Trophoblast cell (in vitro differentiated cells and primary cell): ENCODE measurements at regions not wholly inside any gene's neighbourhood (a gene's known extent, or its start where the extent isn't known, plus 50 kb on each side); places are given as distances from the start of the nearest gene placed in this dataset.

Experiments
- DNase-seq, 2 donors: peaks; one replicate each; pipeline ENCODE4 v3.0.0-alpha.2; 2016
- H2AFZ ChIP-seq: 2 replicates; pipeline ENCODE4 v1.6.1; 2013; ENCODE audit warnings: low read length, moderate library complexity, mild to moderate bottlenecking; ENCODE audit not compliant: insufficient read depth, poor library complexity
- H2AK5ac ChIP-seq: 2 replicates; pipeline ENCODE4 v1.6.1; 2013; ENCODE audit warnings: mild to moderate bottlenecking, low read length
- H2BK120ac ChIP-seq: 2 replicates; pipeline ENCODE4 v1.6.1; 2013; ENCODE audit warnings: low read length, mild to moderate bottlenecking, moderate library complexity; ENCODE audit not compliant: insufficient read depth, poor library complexity
- H2BK12ac ChIP-seq: 2 replicates; pipeline ENCODE4 v1.6.1; 2013; ENCODE audit warnings: mild to moderate bottlenecking, low read length, moderate library complexity
- H2BK5ac ChIP-seq: 2 replicates; pipeline ENCODE4 v1.6.1; 2013; ENCODE audit warnings: low read length, low read depth, moderate library complexity, mild to moderate bottlenecking; ENCODE audit not compliant: poor library complexity
- H3K14ac ChIP-seq: 2 replicates; pipeline ENCODE4 v1.6.1; 2013; ENCODE audit warnings: mild to moderate bottlenecking, low read length
- H3K18ac ChIP-seq: 2 replicates; pipeline ENCODE4 v1.6.1; 2013; ENCODE audit warnings: mild to moderate bottlenecking, low read length
- H3K23ac ChIP-seq: 2 replicates; pipeline ENCODE4 v1.6.1; 2013; ENCODE audit warnings: low read length
- H3K27ac ChIP-seq: 2 replicates; pipeline ENCODE4 v1.5.1; 2013; ENCODE audit warnings: low read depth, mild to moderate bottlenecking, inconsistent platforms, low read length, moderate library complexity
- H3K27me3 ChIP-seq: 2 replicates; pipeline ENCODE4 v1.6.1; 2013; ENCODE audit warnings: inconsistent platforms, mild to moderate bottlenecking, low read length, moderate library complexity; ENCODE audit not compliant: insufficient read depth
- H3K36me3 ChIP-seq, 2 experiments: 1 replicate in 1 of 2; 2 replicates in 1 of 2; pipeline ENCODE4 v1.6.1; 2013; ENCODE audit warnings: low read length in 2 of 2, mild to moderate bottlenecking in 2 of 2, moderate library complexity in 1 of 2; ENCODE audit not compliant: insufficient read depth in 2 of 2, control insufficient read depth in 1 of 2
- H3K4ac ChIP-seq: 2 replicates; pipeline ENCODE4 v1.6.1; 2013; ENCODE audit warnings: low read depth, mild to moderate bottlenecking, low read length, moderate library complexity
- H3K4me1 ChIP-seq, 2 experiments: 1 replicate in 1 of 2; 2 replicates in 1 of 2; pipeline ENCODE4 v1.6.1; 2013; ENCODE audit warnings: low read length in 2 of 2, mild to moderate bottlenecking in 2 of 2, moderate library complexity in 1 of 2; ENCODE audit not compliant: insufficient read depth in 2 of 2, control insufficient read depth in 1 of 2
- H3K4me2 ChIP-seq: 2 replicates; pipeline ENCODE4 v1.6.1; 2013; ENCODE audit warnings: inconsistent platforms, mild to moderate bottlenecking, low read length, moderate library complexity
- H3K4me3 ChIP-seq: 2 replicates; pipeline ENCODE4 v1.5.1; 2013; ENCODE audit warnings: mild to moderate bottlenecking, low read depth, low read length, inconsistent platforms
- H3K79me1 ChIP-seq: one replicate; pipeline ENCODE4 v1.6.1; 2013; ENCODE audit warnings: low read length
- H3K79me2 ChIP-seq: 2 replicates; pipeline ENCODE4 v1.6.1; 2013; ENCODE audit warnings: low read length, mild to moderate bottlenecking; ENCODE audit not compliant: control insufficient read depth, insufficient read depth, poor library complexity
- H3K9ac ChIP-seq: 2 replicates; pipeline ENCODE4 v1.6.1; 2013; ENCODE audit warnings: mild to moderate bottlenecking, low read length
- H3K9me3 ChIP-seq: 2 replicates; pipeline ENCODE4 v1.6.1; 2013; ENCODE audit warnings: low read depth, mild to moderate bottlenecking, control low read depth, inconsistent platforms, low read length; ENCODE audit not compliant: insufficient read depth
- H4K12ac ChIP-seq: 2 replicates; pipeline ENCODE4 v1.6.1; 2013; ENCODE audit warnings: low read depth, mild to moderate bottlenecking, low read length, moderate library complexity
- H4K8ac ChIP-seq: 2 replicates; pipeline ENCODE4 v1.6.1; 2013; ENCODE audit warnings: low read depth, mild to moderate bottlenecking, low read length, moderate library complexity
- H4K91ac ChIP-seq: one replicate; pipeline ENCODE4 v1.6.1; 2013; ENCODE audit warnings: low read depth, mild to moderate bottlenecking, low read length, moderate library complexity
- WGBS: extraction: QIAGEN DNeasy Blood & Tissue Kit; methylation state at CpG from one replicate; pipeline ENCODE4 v1.1.7; 2013; ENCODE audit warnings: missing lambda C conversion rate; ENCODE audit not compliant: insufficient read length, insufficient coverage; ENCODE audit errors: extremely low coverage; 5-methylcytosine and 5-hydroxymethylcytosine counted together

DNA sequence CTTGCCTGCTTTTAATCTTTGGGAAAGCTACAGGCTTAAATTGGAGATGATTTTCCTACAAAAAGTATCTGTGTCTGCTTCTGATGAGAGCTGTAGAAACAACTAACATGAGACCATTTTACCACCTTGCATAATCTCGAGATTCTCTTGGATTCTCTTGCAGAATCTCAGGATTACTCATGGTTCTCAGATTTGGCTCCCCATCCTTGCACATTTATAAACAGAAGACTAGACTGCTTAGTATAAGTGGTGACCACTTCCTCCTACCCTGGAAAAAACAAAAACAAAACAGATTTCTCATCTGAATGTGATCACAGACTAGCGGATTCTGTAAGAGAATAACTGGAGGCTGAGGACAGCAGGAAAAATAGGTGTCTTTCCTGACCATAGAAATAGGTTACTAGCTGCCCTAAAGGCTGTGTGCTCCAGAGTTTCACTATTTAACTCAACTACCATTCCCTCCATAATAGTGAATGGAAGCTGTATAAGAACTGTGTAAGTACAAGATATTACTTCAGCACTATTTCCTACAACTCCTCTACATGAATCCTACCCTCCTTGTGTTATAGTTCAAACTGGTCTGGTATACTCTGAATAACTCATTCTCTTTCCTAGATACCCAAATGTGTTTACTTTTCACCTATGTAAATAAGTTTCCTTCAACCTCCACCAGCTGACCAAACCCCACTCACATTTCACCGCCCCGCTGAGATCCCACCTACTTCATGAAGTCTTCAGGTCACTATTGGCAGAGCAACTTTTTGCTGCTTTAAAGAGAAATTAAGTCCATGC is 122.2 kb upstream of the C2CD4B start:
- Histone ChIP-seq H3K9me3 (no peaks in the 10 kb centered on the region), H3K4me2 (no peak overlapping the region), H3K36me3 (no peaks in the 10 kb centered on the region), H2BK120ac (no peak overlapping the region), H3K27ac (no peak overlapping the region), H4K12ac (no peak overlapping the region), H3K27me3 (no peaks in the 10 kb centered on the region), H3K14ac (no peak overlapping the region), H2BK5ac (no peak overlapping the region), H3K23ac (no peak overlapping the region), H3K79me2 (no peaks in the 10 kb centered on the region), H3K79me1 (no peaks in the 10 kb centered on the region), H3K9ac (no peak overlapping the region), H2BK12ac (no peak overlapping the region), H2AK5ac (no peak overlapping the region), H3K18ac (no peak overlapping the region), H3K4ac (no peak overlapping the region), H4K91ac (no peak overlapping the region), H3K4me3 (no peak overlapping the region), H3K4me1 (no peaks in the 10 kb centered on the region), H4K8ac (no peak overlapping the region), H2AFZ (no peak overlapping the region)
- no peak for DNase-seq
- no CpG with 5 or more reads among the region's 4 CpGs for WGBS

DNA sequence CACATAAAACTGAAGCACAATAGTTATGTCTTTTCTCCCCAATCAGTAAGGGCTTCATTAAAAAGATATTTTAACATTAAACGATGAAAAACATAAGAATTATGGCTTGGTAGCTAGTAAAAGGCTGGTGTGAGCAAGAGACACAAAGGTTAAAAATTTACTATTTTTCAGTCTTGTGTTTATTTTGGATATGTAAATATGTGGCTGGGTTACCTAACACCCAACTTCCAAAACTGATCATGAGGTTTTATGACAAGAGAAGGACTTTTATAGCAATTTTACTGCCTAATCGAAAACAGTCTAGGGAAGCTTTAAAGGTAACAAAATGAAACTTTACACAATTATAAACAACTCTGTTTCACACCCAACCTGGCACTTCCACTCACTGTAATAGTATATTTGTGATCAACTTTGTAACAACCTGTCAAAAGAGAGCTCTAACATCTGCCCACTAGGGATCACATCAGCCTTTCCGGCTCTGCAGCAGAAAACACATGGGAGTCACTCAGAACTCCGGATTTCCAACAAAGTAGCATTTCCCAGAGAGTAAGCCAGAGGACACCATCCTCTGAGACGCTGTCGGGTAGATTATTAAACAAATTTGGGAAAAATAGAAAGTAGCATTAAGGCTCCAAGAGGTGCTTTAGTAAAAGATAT is 123.4 kb upstream of the C2CD4B start:
- H2AFZ ChIP-seq = no peak overlapping the region
- H2BK12ac ChIP-seq = no peak overlapping the region
- no peaks in the 10 kb centered on the region for H3K79me1 ChIP-seq
- H3K4me3 ChIP-seq = no peak overlapping the region
- H4K8ac ChIP-seq = no peak overlapping the region
- no peaks in the 10 kb centered on the region for H3K36me3 ChIP-seq
- no peak overlapping the region for H3K23ac ChIP-seq
- no peak overlapping the region for H2BK120ac ChIP-seq
- H4K91ac ChIP-seq = no peak overlapping the region
- H3K27me3 ChIP-seq = no peaks in the 10 kb centered on the region
- H3K9ac ChIP-seq = no peak overlapping the region
- no peak overlapping the region for H2AK5ac ChIP-seq
- WGBS = no CpG with 5 or more reads among the region's 6 CpGs
- no peaks in the 10 kb centered on the region for H3K4me1 ChIP-seq
- H3K9me3 ChIP-seq = no peaks in the 10 kb centered on the region
- no peak for DNase-seq
- no peaks in the 10 kb centered on the region for H3K79me2 ChIP-seq
- H4K12ac ChIP-seq = no peak overlapping the region
- no peak overlapping the region for H3K4ac ChIP-seq
- H3K14ac ChIP-seq = no peak overlapping the region
- no peak overlapping the region for H3K27ac ChIP-seq
- no peak overlapping the region for H3K4me2 ChIP-seq
- H2BK5ac ChIP-seq = no peak overlapping the region
- H3K18ac ChIP-seq = no peak overlapping the region

DNA sequence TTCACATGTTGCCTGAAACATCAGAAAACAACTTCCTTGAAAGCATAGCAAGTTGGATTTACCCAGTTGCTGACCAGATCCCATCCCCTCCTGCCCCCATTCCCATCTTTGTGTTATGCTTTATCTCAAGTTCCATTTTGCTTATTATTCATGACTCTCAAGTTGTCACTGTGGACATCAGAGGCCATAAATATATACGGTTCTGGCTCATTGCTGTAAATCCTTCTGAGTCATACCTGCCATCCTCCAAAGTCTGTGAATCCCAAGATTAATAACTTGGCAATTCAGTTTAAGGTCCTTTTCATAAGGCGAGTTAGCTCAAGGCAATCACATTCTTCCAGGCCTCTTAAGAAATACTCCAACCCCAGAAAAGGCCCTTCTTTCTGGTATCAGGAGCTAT is 126.2 kb upstream of the C2CD4B start:
- no peak overlapping the region for H4K8ac ChIP-seq
- no peak overlapping the region for H3K4me2 ChIP-seq
- no peak overlapping the region for H3K23ac ChIP-seq
- no peak overlapping the region for H2AFZ ChIP-seq
- no peak for DNase-seq
- no peak overlapping the region for H3K9ac ChIP-seq
- H2AK5ac ChIP-seq = no peak overlapping the region
- no peak overlapping the region for H2BK5ac ChIP-seq
- H3K36me3 ChIP-seq = no peaks in the 10 kb centered on the region
- no peak overlapping the region for H3K4me3 ChIP-seq
- no peak overlapping the region for H4K12ac ChIP-seq
- no peak overlapping the region for H2BK120ac ChIP-seq
- no CpG with 5 or more reads among the region's 2 CpGs for WGBS
- no peaks in the 10 kb centered on the region for H3K9me3 ChIP-seq
- no peaks in the 10 kb centered on the region for H3K79me2 ChIP-seq
- no peak overlapping the region for H4K91ac ChIP-seq
- no peak overlapping the region for H3K4ac ChIP-seq
- H3K27ac ChIP-seq = no peak overlapping the region
- H3K14ac ChIP-seq = no peak overlapping the region
- H2BK12ac ChIP-seq = no peak overlapping the region
- H3K79me1 ChIP-seq = peaks cover 4% of the 10 kb centered on the region
- H3K4me1 ChIP-seq = peaks cover 2 to 8% of the 10 kb centered on the region in 2 experiments
- H3K27me3 ChIP-seq = no peaks in the 10 kb centered on the region
- no peak overlapping the region for H3K18ac ChIP-seq

- H3K23ac ChIP-seq = no peak overlapping the region
- peaks cover 2 to 10% of the 10 kb centered on the region in 2 experiments for H3K4me1 ChIP-seq
- H3K27ac ChIP-seq = no peak overlapping the region
Measured at GRCh38 chr15:62296756-62297507, 131.8 kb upstream of the C2CD4B start.

More at GRCh38 chr15:62296756-62297507, 131.8 kb upstream of the C2CD4B start:
- Histone ChIP-seq H3K36me3 (no peaks in the 10 kb centered on the region), H3K4me2 (no peak overlapping the region), H3K14ac (no peak overlapping the region), H2BK5ac (no peak overlapping the region), H4K8ac (no peak overlapping the region), H2AK5ac (no peak overlapping the region), H3K27me3 (no peaks in the 10 kb centered on the region), H3K18ac (no peak overlapping the region), H3K79me1 (peaks cover 4% of the 10 kb centered on the region), H2AFZ (no peak overlapping the region), H3K9me3 (no peaks in the 10 kb centered on the region), H4K91ac (no peak overlapping the region), H4K12ac (no peak overlapping the region), H3K9ac (no peak overlapping the region), H3K4ac (no peak overlapping the region), H2BK12ac (no peak overlapping the region), H3K79me2 (no peaks in the 10 kb centered on the region), H3K4me3 (no peak overlapping the region), H2BK120ac (no peak overlapping the region)
- peak in 1 of 2 donors; percentile 54 for DNase-seq
- no CpG with 5 or more reads among the region's 12 CpGs for WGBS
